HL-60 (cell line): ENCODE measurements at regions not wholly inside any gene's neighbourhood (a gene's known extent, or its start where the extent isn't known, plus 50 kb on each side); places are given as distances from the start of the nearest gene placed in this dataset.

Source experiments
- DNase-seq, 2 experiments: peaks; one replicate each; pipeline ENCODE4 v3.0.0-alpha.2; 2010 to 2020; ENCODE audit warnings: low read depth in 1 of 2, low spot score in 1 of 2
- H3K27ac ChIP-seq: fragments of 250-450 bp; sonication (Bioruptor Pico); replicated peaks from 2 replicates; pipeline ENCODE4 v1.5.1; 2020; ENCODE audit warnings: mild to moderate bottlenecking, moderate library complexity
- H3K27me3 ChIP-seq: fragments of 250-450 bp; sonication (Bioruptor Pico); 2 replicates; pipeline ENCODE4 v1.5.1; 2021; ENCODE audit warnings: mild to moderate bottlenecking, moderate library complexity; ENCODE audit not compliant: insufficient read depth, poor library complexity, severe bottlenecking
- H3K4me3 ChIP-seq: replicated peaks from 2 replicates; pipeline ENCODE4 v1.5.1; 2011; ENCODE audit warnings: mild to moderate bottlenecking, control low read depth, low read length; ENCODE audit not compliant: insufficient read depth
- CTCF ChIP-seq: IDR thresholded peaks from one replicate; pipeline ENCODE4 v1.5.1; 2011; ENCODE audit warnings: low read length, control low read depth, inconsistent platforms; ENCODE audit not compliant: insufficient read depth
- GABPA ChIP-seq: IDR thresholded peaks from 2 replicates; pipeline ENCODE4 v1.6.1; 2012; ENCODE audit warnings: low read depth
- POLR2AphosphoS5 ChIP-seq: IDR thresholded peaks from 2 replicates; pipeline ENCODE4 v1.6.1; 2012; ENCODE audit warnings: low read depth
- SPI1 ChIP-seq: IDR thresholded peaks from 2 replicates; pipeline ENCODE4 v1.6.1; 2012; ENCODE audit warnings: low read depth, mild to moderate bottlenecking, borderline replicate concordance
- TF ChIP-seq, protein P1 (sequence below): IDR thresholded peaks from 2 replicates; pipeline ENCODE4 v1.6.1; 2012; ENCODE audit warnings: low read depth; ENCODE audit not compliant: insufficient replicate concordance

GRCh38 chr3:87979527-87979926 lies 79.3 kb downstream of the CGGBP1 start:
- DNase-seq, result no peak
- Histone ChIP-seq H3K27me3 (no peaks in the 10 kb centered on the region), H3K4me3 (no peak overlapping the region), H3K27ac (no peak overlapping the region)
- TF ChIP-seq CTCF, result no peak
- no peak for TF ChIP-seq POLR2AphosphoS5
- no peak for TF ChIP-seq SPI1
- no peak for TF ChIP-seq GABPA
- TF ChIP-seq, protein P1, sequence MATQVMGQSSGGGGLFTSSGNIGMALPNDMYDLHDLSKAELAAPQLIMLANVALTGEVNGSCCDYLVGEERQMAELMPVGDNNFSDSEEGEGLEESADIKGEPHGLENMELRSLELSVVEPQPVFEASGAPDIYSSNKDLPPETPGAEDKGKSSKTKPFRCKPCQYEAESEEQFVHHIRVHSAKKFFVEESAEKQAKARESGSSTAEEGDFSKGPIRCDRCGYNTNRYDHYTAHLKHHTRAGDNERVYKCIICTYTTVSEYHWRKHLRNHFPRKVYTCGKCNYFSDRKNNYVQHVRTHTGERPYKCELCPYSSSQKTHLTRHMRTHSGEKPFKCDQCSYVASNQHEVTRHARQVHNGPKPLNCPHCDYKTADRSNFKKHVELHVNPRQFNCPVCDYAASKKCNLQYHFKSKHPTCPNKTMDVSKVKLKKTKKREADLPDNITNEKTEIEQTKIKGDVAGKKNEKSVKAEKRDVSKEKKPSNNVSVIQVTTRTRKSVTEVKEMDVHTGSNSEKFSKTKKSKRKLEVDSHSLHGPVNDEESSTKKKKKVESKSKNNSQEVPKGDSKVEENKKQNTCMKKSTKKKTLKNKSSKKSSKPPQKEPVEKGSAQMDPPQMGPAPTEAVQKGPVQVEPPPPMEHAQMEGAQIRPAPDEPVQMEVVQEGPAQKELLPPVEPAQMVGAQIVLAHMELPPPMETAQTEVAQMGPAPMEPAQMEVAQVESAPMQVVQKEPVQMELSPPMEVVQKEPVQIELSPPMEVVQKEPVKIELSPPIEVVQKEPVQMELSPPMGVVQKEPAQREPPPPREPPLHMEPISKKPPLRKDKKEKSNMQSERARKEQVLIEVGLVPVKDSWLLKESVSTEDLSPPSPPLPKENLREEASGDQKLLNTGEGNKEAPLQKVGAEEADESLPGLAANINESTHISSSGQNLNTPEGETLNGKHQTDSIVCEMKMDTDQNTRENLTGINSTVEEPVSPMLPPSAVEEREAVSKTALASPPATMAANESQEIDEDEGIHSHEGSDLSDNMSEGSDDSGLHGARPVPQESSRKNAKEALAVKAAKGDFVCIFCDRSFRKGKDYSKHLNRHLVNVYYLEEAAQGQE, result no peak

GRCh38 chr3:87977765-87978164 lies 81.0 kb downstream of the CGGBP1 start:
- H3K27me3 ChIP-seq, result no peaks in the 10 kb centered on the region
- no peak overlapping the region for H3K4me3 ChIP-seq
- DNase-seq, result no peak
- TF ChIP-seq POLR2AphosphoS5, result no peak
- TF ChIP-seq, protein P1, result no peak
- TF ChIP-seq SPI1, result no peak
- no peak for TF ChIP-seq GABPA
- TF ChIP-seq CTCF, result no peak
- H3K27ac ChIP-seq, result no peak overlapping the region

DNA sequence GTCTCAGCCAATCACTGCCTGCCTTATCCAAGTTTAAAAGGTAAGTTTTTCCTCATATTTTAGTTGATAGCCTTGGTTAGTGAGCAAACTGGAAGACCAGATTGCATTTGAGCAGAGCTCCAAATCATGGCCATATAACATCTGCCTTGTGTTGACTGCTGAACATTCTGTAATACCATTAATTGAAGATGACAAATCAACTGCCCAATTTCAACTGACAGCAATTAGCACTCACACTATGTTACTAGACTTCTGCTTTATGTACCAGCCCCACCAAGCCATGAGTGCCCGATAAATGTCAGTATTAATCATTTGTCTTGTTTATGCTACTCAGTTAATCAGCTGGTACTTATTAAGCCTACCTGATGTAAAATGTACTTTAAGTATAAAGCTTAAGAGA lies 83.1 kb downstream of the CGGBP1 start:
- no peak overlapping the region for H3K27ac ChIP-seq
- no peaks in the 10 kb centered on the region for H3K27me3 ChIP-seq
- no peak overlapping the region for H3K4me3 ChIP-seq
- TF ChIP-seq GABPA, result no peak
- TF ChIP-seq, protein P1, result no peak
- no peak for TF ChIP-seq CTCF
- no peak for TF ChIP-seq SPI1
- TF ChIP-seq POLR2AphosphoS5, result no peak
- no peak for DNase-seq
